KMS-11 (cell line): ENCODE measurements at regions not wholly inside any gene's neighbourhood (a gene's known extent, or its start where the extent isn't known, plus 50 kb on each side); places are given as distances from the start of the nearest gene placed in this dataset.

Experiments
- H2AFZ ChIP-seq: fragments of 200-600 bp; sonication (generic); 2 replicates; pipeline ENCODE4 v1.6.1; 2016; ENCODE audit warnings: antibody characterized with exemption, mixed run types, low read depth
- H3K27ac ChIP-seq: fragments of 200-600 bp; sonication (generic); 2 replicates; pipeline ENCODE4 v1.6.1; 2016; ENCODE audit warnings: mild to moderate bottlenecking, mixed run types
- H3K27me3 ChIP-seq: fragments of 200-600 bp; sonication (generic); 2 replicates; pipeline ENCODE4 v1.6.1; 2017; ENCODE audit warnings: mild to moderate bottlenecking, low read depth, mixed run types, moderate library complexity; ENCODE audit not compliant: insufficient read depth
- H3K36me3 ChIP-seq: fragments of 200-600 bp; sonication (generic); 2 replicates; pipeline ENCODE4 v1.6.1; 2017; ENCODE audit warnings: mild to moderate bottlenecking, mixed run types; ENCODE audit not compliant: insufficient read depth
- H3K4me1 ChIP-seq: fragments of 200-600 bp; sonication (generic); 2 replicates; pipeline ENCODE4 v1.6.1; 2016; ENCODE audit warnings: mild to moderate bottlenecking, low read depth, mixed run types; ENCODE audit not compliant: poor library complexity, severe bottlenecking
- H3K4me2 ChIP-seq: fragments of 200-600 bp; sonication (generic); 2 replicates; pipeline ENCODE4 v1.7.0; 2016; ENCODE audit warnings: mild to moderate bottlenecking, mixed run types
- H3K4me3 ChIP-seq: fragments of 200-600 bp; sonication (generic); IDR thresholded peaks from 2 replicates; pipeline ENCODE4 v1.6.1; 2017; ENCODE audit warnings: low read depth, low read length, mixed read lengths; ENCODE audit not compliant: insufficient read depth
- H3K79me2 ChIP-seq: fragments of 200-600 bp; sonication (generic); 2 replicates; pipeline ENCODE4 v1.6.1; 2016; ENCODE audit warnings: low read depth, mixed run types; ENCODE audit not compliant: insufficient read depth
- H3K9ac ChIP-seq: fragments of 200-600 bp; sonication (generic); 2 replicates; pipeline ENCODE4 v1.6.1; 2016; ENCODE audit warnings: mild to moderate bottlenecking, mixed run types
- H4K20me1 ChIP-seq: fragments of 200-600 bp; sonication (generic); 2 replicates; pipeline ENCODE4 v1.6.1; 2016; ENCODE audit warnings: mild to moderate bottlenecking, mixed run types; ENCODE audit not compliant: insufficient read depth
- CTCF ChIP-seq: fragments of 200-600 bp; sonication (generic); conservative IDR thresholded peaks from 2 replicates; pipeline ENCODE4 v1.6.1; 2017; ENCODE audit warnings: low read depth, mild to moderate bottlenecking, antibody characterized with exemption, low read length, moderate library complexity, mixed read lengths

GRCh38 chr1:208445758-208446203, 201.6 kb upstream of the PLXNA2 start:
- H3K79me2 ChIP-seq: no peaks in the 10 kb centered on the region
- H2AFZ ChIP-seq: no peak overlapping the region
- TF ChIP-seq CTCF: no peak
- no peaks in the 10 kb centered on the region for H3K27me3 ChIP-seq
- H3K4me2 ChIP-seq: no peak overlapping the region
- H3K4me1 ChIP-seq: no peaks in the 10 kb centered on the region
- no peak overlapping the region for H3K4me3 ChIP-seq
- H3K9ac ChIP-seq: no peak overlapping the region
- H3K36me3 ChIP-seq: no peaks in the 10 kb centered on the region
- no peaks in the 10 kb centered on the region for H4K20me1 ChIP-seq
- H3K27ac ChIP-seq: no peak overlapping the region

- H3K4me3 ChIP-seq: no peak overlapping the region
- no peak overlapping the region for H2AFZ ChIP-seq
- H3K36me3 ChIP-seq: no peaks in the 10 kb centered on the region
- no peak for TF ChIP-seq CTCF
- no peak overlapping the region for H3K27ac ChIP-seq
- H3K27me3 ChIP-seq: no peaks in the 10 kb centered on the region
- H3K4me1 ChIP-seq: no peaks in the 10 kb centered on the region
- H3K9ac ChIP-seq: no peak overlapping the region
- H3K79me2 ChIP-seq: no peaks in the 10 kb centered on the region
- H3K4me2 ChIP-seq: no peak overlapping the region
- H4K20me1 ChIP-seq: no peaks in the 10 kb centered on the region
Measured at GRCh38 chr1:208446271-208446691, 202.1 kb upstream of the PLXNA2 start.

- H3K27ac ChIP-seq: no peak overlapping the region
- no peaks in the 10 kb centered on the region for H3K79me2 ChIP-seq
- no peak overlapping the region for H2AFZ ChIP-seq
- H3K27me3 ChIP-seq: no peaks in the 10 kb centered on the region
- no peak overlapping the region for H3K9ac ChIP-seq
- H3K4me3 ChIP-seq: no peak overlapping the region
- no peaks in the 10 kb centered on the region for H3K4me1 ChIP-seq
- TF ChIP-seq CTCF: no peak
- H3K4me2 ChIP-seq: no peak overlapping the region
- no peaks in the 10 kb centered on the region for H3K36me3 ChIP-seq
- H4K20me1 ChIP-seq: no peaks in the 10 kb centered on the region
Measured at GRCh38 chr1:208448425-208448824, 204.2 kb upstream of the PLXNA2 start.

- no peaks in the 10 kb centered on the region for H3K27me3 ChIP-seq
- no peak for TF ChIP-seq CTCF
- no peaks in the 10 kb centered on the region for H3K36me3 ChIP-seq
- no peak overlapping the region for H3K27ac ChIP-seq
- H3K4me3 ChIP-seq: no peak overlapping the region
- H3K4me2 ChIP-seq: no peak overlapping the region
- H2AFZ ChIP-seq: no peak overlapping the region
- H3K4me1 ChIP-seq: no peaks in the 10 kb centered on the region
- no peaks in the 10 kb centered on the region for H3K79me2 ChIP-seq
- H3K9ac ChIP-seq: no peak overlapping the region
- H4K20me1 ChIP-seq: no peaks in the 10 kb centered on the region
Measured at GRCh38 chr1:208449951-208450350, 205.8 kb upstream of the PLXNA2 start.
